ENCODE measurements at regions not wholly inside any gene's neighbourhood (a gene's known extent, or its start where the extent isn't known, plus 50 kb on each side); places are given as distances from the start of the nearest gene placed in this dataset.

- H3K4me3 ChIP-seq (ENCODE audit: low read depth, low read length): no peak overlapping the region
- TF ChIP-seq CTCF (IDR thresholded peaks at IDR 0.05; ENCODE audit: low read depth, low read length, missing control alignments): peak; percentile 97
- DNase-seq (ENCODE audit: low read depth): peak; percentile 15
Measured at GRCh38 chr1:91165033-91165654, 143.3 kb upstream of the ZNF644 start.

- no peak overlapping the region for H3K4me3 ChIP-seq (ENCODE audit: low read depth, low read length)
- no peak for DNase-seq (ENCODE audit: low read depth)
- no peak for TF ChIP-seq CTCF (IDR thresholded peaks at IDR 0.05; ENCODE audit: low read depth, low read length, missing control alignments)
Measured at GRCh38 chr1:91162613-91163012, 140.8 kb upstream of the ZNF644 start.

GRCh38 chr1:91161749-91162148 is 139.9 kb upstream of the ZNF644 start:
- H3K4me3 ChIP-seq (ENCODE audit: low read depth, low read length): no peak overlapping the region
- no peak for TF ChIP-seq CTCF (IDR thresholded peaks at IDR 0.05; ENCODE audit: low read depth, low read length, missing control alignments)
- DNase-seq (ENCODE audit: low read depth): no peak

- no peak for DNase-seq (ENCODE audit: low read depth)
- TF ChIP-seq CTCF (IDR thresholded peaks at IDR 0.05; ENCODE audit: low read depth, low read length, missing control alignments): no peak
- no peak overlapping the region for H3K4me3 ChIP-seq (ENCODE audit: low read depth, low read length)
Measured at GRCh38 chr1:91161166-91161565, 139.3 kb upstream of the ZNF644 start.

- no peak for TF ChIP-seq CTCF (IDR thresholded peaks at IDR 0.05; ENCODE audit: low read depth, low read length, missing control alignments)
- DNase-seq (ENCODE audit: low read depth): no peak
- H3K4me3 ChIP-seq (ENCODE audit: low read depth, low read length): no peak overlapping the region
Measured at GRCh38 chr1:91160363-91161075, 138.7 kb upstream of the ZNF644 start.

- no peak for TF ChIP-seq CTCF (IDR thresholded peaks at IDR 0.05; ENCODE audit: low read depth, low read length, missing control alignments)
- DNase-seq (ENCODE audit: low read depth): no peak
- no peak overlapping the region for H3K4me3 ChIP-seq (ENCODE audit: low read depth, low read length)
Measured at GRCh38 chr1:91153341-91153740, 131.5 kb upstream of the ZNF644 start.

GRCh38 chr1:91152331-91152730 is 130.5 kb upstream of the ZNF644 start:
- TF ChIP-seq CTCF (IDR thresholded peaks at IDR 0.05; ENCODE audit: low read depth, low read length, missing control alignments): no peak
- no peak overlapping the region for H3K4me3 ChIP-seq (ENCODE audit: low read depth, low read length)
- DNase-seq (ENCODE audit: low read depth): no peak
